A204.1 (cell line): ENCODE measurements at regions not wholly inside any gene's neighbourhood (a gene's known extent, or its start where the extent isn't known, plus 50 kb on each side); places are given as distances from the start of the nearest gene placed in this dataset.

ENCODE experiments used
- FAIRE-seq: peaks from 2 replicates; lab custom pipeline; 2012; peaks lifted over from hg19 to GRCh38; lab: Jason Lieb, UNC

- FAIRE-seq = no peak
Measured at GRCh38 chr18:67644226-67644625, 127.7 kb upstream of the DSEL start.

- FAIRE-seq = no peak
Measured at GRCh38 chr18:67639872-67640271, 123.4 kb upstream of the DSEL start.

GRCh38 chr18:67636597-67637385 is 120.3 kb upstream of the DSEL start:
- FAIRE-seq = no peak

DNA sequence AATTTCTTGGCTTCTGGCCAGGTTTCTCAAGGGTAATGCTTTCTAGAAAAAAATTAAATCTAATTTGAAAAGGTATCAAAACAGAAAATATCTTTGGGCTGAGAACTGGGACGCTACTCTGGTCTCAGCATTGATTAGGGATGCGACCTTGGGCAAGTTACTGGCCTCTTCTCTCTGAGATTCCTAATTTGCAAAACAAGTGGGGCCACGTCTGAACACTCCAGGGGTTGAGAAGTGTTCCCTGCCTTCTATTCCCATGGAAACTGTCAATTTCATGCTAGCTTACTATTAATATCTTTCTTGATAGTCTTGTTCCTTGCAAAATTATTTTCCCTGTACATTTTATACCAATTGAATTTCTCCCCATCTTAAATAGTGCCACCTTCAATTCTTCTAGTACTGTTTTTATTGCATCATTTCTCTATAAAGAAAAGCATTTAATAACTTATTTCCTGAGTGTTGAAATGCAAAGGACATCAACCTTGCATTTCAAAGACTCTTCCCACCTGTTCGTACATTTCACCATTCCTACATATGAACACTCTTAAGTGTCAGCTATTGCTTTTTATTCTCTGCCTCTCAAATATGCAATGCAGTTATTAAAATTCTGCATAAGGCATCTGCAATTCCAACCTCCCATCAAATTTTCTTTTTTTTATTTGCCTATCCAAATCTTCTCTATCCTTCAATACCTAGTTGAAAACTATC is 118.3 kb upstream of the DSEL start:
- no peak for FAIRE-seq

DNA sequence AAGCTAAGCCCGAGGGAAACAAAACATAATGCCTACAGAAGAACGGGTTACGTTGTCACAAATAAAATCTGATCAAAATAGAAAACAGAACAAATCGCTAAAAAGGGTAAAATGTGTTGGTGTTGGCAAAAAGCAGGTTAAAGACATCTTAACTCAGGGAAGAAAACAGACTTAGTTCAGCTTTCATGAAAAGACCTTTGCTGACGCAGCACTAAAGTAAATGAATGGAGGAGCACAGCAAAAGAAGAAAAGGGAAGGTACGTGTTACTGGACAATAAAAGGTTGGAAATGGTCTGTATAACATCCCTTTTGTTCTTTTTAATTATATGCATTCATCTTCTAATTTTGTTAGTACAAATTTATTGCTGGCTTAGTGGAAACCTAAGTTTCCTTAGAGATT is 117.4 kb upstream of the DSEL start:
- no peak for FAIRE-seq

- no peak for FAIRE-seq
Measured at GRCh38 chr18:67621906-67622305, 105.4 kb upstream of the DSEL start.

DNA sequence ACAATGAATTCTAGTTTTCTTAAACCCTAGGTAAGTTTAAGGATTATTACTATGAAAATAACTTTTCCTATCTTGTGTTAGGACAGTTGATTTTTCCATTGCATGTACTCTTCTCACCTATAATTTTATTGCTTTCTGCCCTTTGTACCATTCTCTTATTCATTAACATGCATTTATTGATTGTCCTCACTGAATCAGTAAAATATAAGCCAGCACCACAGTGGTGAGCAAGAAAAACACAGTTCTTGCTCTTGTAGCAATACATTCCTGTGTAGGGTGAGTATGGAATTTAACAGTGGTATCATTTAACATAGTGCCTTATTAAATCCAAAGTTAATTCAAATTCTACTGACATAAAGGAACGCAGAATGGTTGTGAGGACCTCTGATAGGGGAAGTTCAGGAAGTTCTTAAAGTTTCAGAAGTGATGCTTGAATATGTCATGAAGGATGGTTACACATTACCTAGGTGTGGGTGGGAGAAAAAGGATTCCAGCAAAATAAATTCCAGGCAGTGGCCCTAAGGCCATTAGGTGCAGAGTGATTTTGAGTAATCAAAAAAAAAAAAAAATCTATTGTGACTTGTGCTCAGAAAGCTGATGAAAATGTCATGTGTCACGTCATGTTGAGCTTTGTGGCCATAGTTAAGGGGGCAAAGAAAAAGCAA is 104.7 kb upstream of the DSEL start:
- FAIRE-seq = no peak

DNA sequence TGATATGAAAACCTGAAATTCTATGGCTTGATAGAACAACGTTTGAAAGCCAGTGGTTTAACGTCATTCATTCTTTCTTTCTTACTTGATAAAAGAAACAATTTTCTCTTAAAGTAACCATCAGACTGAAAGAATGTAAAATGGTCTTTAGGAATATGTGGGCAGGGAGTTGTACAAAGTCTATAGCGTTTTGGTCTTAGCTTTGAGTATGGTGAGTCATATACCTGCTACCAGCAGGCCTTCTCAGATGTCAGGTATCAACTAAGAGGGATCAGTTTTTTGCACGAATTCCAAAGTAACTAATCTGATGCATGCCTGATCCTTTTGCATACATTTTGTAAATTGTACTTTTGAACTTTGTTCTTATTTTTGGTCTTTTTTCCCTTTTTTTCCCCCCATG is 101.5 kb upstream of the DSEL start:
- no peak for FAIRE-seq

GRCh38 chr18:67615876-67616275 is 99.4 kb upstream of the DSEL start:
- FAIRE-seq = no peak

GRCh38 chr18:67613731-67614130 is 97.2 kb upstream of the DSEL start:
- no peak for FAIRE-seq

- no peak for FAIRE-seq
Measured at GRCh38 chr18:67612281-67612680, 95.8 kb upstream of the DSEL start.

DNA sequence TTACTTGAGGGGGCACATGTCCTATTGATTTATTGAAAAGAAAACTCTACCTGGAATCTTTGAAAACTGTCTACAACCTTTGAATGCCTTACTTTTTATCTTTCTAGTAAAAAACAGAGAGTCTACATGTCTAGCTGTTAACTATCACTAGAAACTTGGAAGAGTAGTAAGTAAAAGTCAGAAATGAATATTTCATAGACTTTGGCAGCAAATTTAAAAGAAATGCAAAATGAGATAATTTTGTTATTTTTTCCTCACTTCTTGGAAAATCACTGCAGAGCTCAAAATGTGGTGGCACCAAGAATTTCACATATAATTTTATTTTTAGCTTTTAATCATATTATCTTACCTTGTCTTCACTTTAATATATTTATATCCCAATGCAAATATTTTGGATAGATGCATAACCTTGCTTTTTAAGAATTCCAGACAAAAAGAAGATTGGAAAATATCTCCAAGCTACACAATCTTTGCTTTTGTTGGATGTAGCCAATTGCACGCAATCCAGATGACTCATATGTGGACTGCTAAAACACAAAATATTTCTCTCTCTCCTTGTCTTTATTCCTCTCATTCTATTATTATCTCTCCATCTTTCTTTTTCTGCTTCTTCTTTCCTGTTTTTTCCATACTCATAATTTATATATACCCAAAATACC is 92.2 kb upstream of the DSEL start:
- no peak for FAIRE-seq

GRCh38 chr18:67608191-67608590 is 91.7 kb upstream of the DSEL start:
- FAIRE-seq = no peak

- FAIRE-seq = no peak
Measured at GRCh38 chr18:67600181-67601180, 84.0 kb upstream of the DSEL start.

GRCh38 chr18:67599277-67599676 is 82.8 kb upstream of the DSEL start:
- no peak for FAIRE-seq

- no peak for FAIRE-seq
Measured at GRCh38 chr18:67597759-67598158, 81.2 kb upstream of the DSEL start.

- no peak for FAIRE-seq
Measured at GRCh38 chr18:67596003-67596402, 79.5 kb upstream of the DSEL start.

- FAIRE-seq = no peak
Measured at GRCh38 chr18:67590571-67591141, 74.1 kb upstream of the DSEL start.

GRCh38 chr18:67589325-67589724 is 72.8 kb upstream of the DSEL start:
- FAIRE-seq = no peak

DNA sequence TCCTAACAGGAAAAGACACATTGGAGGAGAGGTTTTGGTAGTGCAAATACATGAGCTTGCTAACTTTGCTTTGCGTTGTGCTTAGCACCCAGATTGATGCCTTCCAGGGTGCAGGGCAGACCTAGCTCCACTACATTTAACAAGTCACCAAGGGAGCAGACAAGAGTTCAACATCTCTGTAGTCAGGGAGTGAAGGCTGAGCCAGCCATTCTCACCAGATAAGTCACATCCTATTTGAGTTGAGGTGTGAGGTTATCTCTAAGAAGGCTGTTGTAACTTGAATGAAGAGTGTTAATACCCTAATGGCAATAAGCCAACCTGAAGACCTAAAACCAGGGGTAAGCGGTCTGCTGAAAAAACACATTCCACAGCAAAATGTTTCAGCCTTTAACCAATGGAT is 69.6 kb upstream of the DSEL start:
- FAIRE-seq = no peak

DNA sequence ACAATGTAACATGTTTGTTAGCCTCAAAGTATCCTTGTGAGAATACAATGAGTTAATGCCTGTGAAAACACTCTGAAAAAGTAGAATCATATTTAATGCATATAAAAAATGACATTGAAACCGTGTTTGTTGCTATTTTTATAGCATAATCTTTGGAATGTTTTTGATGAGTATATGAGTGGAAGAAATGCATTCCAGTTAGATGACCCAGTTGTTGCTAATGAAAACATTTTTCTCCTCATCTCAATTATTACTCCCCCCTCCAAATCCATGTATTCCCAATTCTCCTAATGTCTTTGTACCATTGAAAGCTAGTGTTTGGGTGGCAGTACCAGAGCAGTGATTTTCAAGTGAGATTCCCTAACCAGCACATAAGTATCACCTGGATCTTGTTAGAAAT is 67.1 kb upstream of the DSEL start:
- FAIRE-seq = no peak
